Keratinocyte (primary cell): ENCODE measurements at regions not wholly inside any gene's neighbourhood (a gene's known extent, or its start where the extent isn't known, plus 50 kb on each side); places are given as distances from the start of the nearest gene placed in this dataset.

ENCODE experiments used
- DNase-seq: peaks from one replicate; pipeline ENCODE4 v3.0.0-alpha.2; 2011; ENCODE audit warnings: low read depth, missing footprints, low spot score
- FAIRE-seq: peaks from 2 replicates; lab custom pipeline; 2011; peaks lifted over from hg19 to GRCh38; lab: Jason Lieb, UNC
- H2AFZ ChIP-seq: 2 replicates; pipeline ENCODE4 v1.6.0; 2012; ENCODE audit warnings: low read length, control low read depth, inconsistent platforms; ENCODE audit not compliant: control insufficient read depth
- H3K27ac ChIP-seq: 2 replicates; pipeline ENCODE4 v1.5.1; 2011; ENCODE audit warnings: low read length; ENCODE audit not compliant: control insufficient read depth, insufficient read depth
- H3K27me3 ChIP-seq: 3 replicates; pipeline ENCODE4 v1.6.0; 2011; ENCODE audit warnings: low read length; ENCODE audit not compliant: control insufficient read depth, insufficient read depth; ENCODE audit errors: extremely low read depth
- H3K36me3 ChIP-seq, 2 experiments: 2 replicates in 1 of 2; 3 replicates in 1 of 2; pipeline ENCODE4 v1.5.1; 2011; ENCODE audit warnings: low read length in 2 of 2, mild to moderate bottlenecking in 1 of 2; ENCODE audit not compliant: control insufficient read depth in 2 of 2, insufficient read depth in 2 of 2; ENCODE audit errors: extremely low read depth in 1 of 2
- H3K4me1 ChIP-seq: 3 replicates; pipeline ENCODE4 v1.5.1; 2011; ENCODE audit warnings: low read length; ENCODE audit not compliant: control insufficient read depth, insufficient read depth; ENCODE audit errors: extremely low read depth
- H3K4me2 ChIP-seq: 3 replicates; pipeline ENCODE4 v1.6.0; 2011; ENCODE audit warnings: low read depth, low read length; ENCODE audit not compliant: control insufficient read depth, insufficient read depth; ENCODE audit errors: extremely low read depth
- H3K4me3 ChIP-seq, 3 experiments: fragments of 200-600 bp in 1 of 3; sonication (generic) in 1 of 3; 2 replicates in 2 of 3; 3 replicates in 1 of 3; pipeline ENCODE4 v1.5.1; 2011 to 2016; ENCODE audit warnings: low read length in 3 of 3, mild to moderate bottlenecking in 3 of 3, control low read depth in 2 of 3, inconsistent platforms in 1 of 3, low read depth in 1 of 3, mixed read lengths in 1 of 3, mixed run types in 1 of 3, moderate library complexity in 1 of 3; ENCODE audit not compliant: control insufficient read depth in 2 of 3, insufficient read depth in 2 of 3; ENCODE audit errors: extremely low read depth in 1 of 3
- H3K79me2 ChIP-seq: 2 replicates; pipeline ENCODE4 v1.6.0; 2012; ENCODE audit warnings: low read length; ENCODE audit not compliant: control insufficient read depth, insufficient read depth
- H3K9ac ChIP-seq: 3 replicates; pipeline ENCODE4 v1.6.0; 2011; ENCODE audit warnings: low read length; ENCODE audit not compliant: control insufficient read depth, insufficient read depth; ENCODE audit errors: extremely low read depth
- H3K9me1 ChIP-seq: 3 replicates; pipeline ENCODE4 v1.6.0; 2011; ENCODE audit warnings: low read length; ENCODE audit not compliant: control insufficient read depth, insufficient read depth; ENCODE audit errors: extremely low read depth
- H3K9me3 ChIP-seq: 2 replicates; pipeline ENCODE4 v1.5.1; 2012; ENCODE audit warnings: low read depth, low read length; ENCODE audit not compliant: control insufficient read depth
- H4K20me1 ChIP-seq: 3 replicates; pipeline ENCODE4 v1.6.0; 2011; ENCODE audit warnings: low read length; ENCODE audit not compliant: control insufficient read depth, insufficient read depth; ENCODE audit errors: extremely low read depth
- EZH2 ChIP-seq: IDR thresholded peaks from one replicate; pipeline ENCODE4 v1.6.1; 2012; ENCODE audit warnings: inconsistent platforms, mild to moderate bottlenecking, low read length, moderate library complexity
- dilution Hi-C: fragments of 300-500 bp; cut with MboI; formaldehyde crosslinking; loops from one replicate; pipeline ENCODE4 v1.7.0; 2020; ENCODE audit warnings: low sequenced_read_pairs; ENCODE audit not compliant: extremely low pct_ligation_motif_present
- TF ChIP-seq, protein P1 (sequence below), 3 experiments: IDR thresholded peaks in 1 of 3; conservative IDR thresholded peaks in 1 of 3; optimal IDR thresholded peaks in 1 of 3; 2 replicates in 2 of 3; 3 replicates in 1 of 3; pipeline versions ENCODE3 to v1.5.1; 2011; ENCODE audit warnings: low read length in 3 of 3, mild to moderate bottlenecking in 3 of 3, moderate library complexity in 2 of 3, control low read depth in 1 of 3, inconsistent platforms in 1 of 3; ENCODE audit not compliant: insufficient read depth in 2 of 3; ENCODE audit errors: extremely low read depth in 1 of 3

DNA sequence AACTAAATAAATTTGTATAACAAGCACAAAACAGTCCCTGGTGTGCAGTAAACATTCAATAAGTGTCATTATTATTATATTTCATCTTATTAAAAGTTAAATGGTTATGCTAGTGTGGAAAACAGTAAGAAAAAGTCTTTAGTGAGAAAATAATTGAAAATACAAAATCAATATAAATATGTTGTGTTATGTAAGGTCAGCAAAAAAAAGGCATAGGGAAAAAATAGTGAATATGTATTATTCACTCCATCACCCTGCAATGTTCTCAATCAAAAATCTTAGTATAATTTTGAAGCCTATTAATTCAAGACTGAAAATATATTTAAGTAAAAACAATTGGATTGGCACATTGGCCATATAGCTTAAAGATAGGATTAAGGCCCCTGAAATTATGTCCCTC is 63.3 kb upstream of the KCNMB2 start:
- Histone ChIP-seq H4K20me1 (no peaks in the 10 kb centered on the region), H3K27me3 (no peaks in the 10 kb centered on the region), H3K4me3 (no peak overlapping the region), H3K4me2 (no peak overlapping the region), H3K79me2 (no peaks in the 10 kb centered on the region), H3K9me1 (no peaks in the 10 kb centered on the region), H3K36me3 (no peaks in the 10 kb centered on the region), H3K4me1 (no peaks in the 10 kb centered on the region), H3K9ac (no peak overlapping the region), H2AFZ (no peak overlapping the region), H3K9me3 (no peaks in the 10 kb centered on the region), H3K27ac (no peak overlapping the region)
- DNase-seq (no peak), FAIRE-seq (no peak)
- dilution Hi-C loops = no loop called here
- TF ChIP-seq, protein P1, sequence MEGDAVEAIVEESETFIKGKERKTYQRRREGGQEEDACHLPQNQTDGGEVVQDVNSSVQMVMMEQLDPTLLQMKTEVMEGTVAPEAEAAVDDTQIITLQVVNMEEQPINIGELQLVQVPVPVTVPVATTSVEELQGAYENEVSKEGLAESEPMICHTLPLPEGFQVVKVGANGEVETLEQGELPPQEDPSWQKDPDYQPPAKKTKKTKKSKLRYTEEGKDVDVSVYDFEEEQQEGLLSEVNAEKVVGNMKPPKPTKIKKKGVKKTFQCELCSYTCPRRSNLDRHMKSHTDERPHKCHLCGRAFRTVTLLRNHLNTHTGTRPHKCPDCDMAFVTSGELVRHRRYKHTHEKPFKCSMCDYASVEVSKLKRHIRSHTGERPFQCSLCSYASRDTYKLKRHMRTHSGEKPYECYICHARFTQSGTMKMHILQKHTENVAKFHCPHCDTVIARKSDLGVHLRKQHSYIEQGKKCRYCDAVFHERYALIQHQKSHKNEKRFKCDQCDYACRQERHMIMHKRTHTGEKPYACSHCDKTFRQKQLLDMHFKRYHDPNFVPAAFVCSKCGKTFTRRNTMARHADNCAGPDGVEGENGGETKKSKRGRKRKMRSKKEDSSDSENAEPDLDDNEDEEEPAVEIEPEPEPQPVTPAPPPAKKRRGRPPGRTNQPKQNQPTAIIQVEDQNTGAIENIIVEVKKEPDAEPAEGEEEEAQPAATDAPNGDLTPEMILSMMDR (optimal IDR thresholded peaks at IDR 0.05 in 1 of 3, IDR thresholded peaks at IDR 0.05 in 1 of 3, conservative IDR thresholded peaks at IDR 0.05 in 1 of 3; ENCODE audit: extremely low read depth in 1 of 3, insufficient read depth in 2 of 3, low read length in 3 of 3) = no peak
- no peak for TF ChIP-seq EZH2

DNA sequence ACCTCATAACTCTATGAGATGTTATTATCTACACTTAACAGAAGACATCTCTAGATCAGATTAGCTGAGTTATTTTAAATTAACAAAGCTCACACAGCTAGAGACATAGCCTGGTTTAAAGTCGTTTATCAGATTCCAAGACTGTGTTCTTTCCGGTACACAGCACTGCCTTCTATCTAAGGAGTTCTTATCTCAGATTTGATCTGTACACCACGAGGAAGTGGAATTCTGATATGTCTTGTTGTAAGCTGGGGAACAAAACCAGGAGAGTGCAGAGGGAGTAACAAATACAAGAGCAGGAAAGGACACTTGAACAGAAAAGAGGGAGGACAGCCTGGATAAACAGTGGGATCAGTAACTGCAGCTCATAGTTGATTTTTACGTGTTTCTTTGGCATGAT is 61.7 kb upstream of the KCNMB2 start:
- Histone ChIP-seq H3K79me2 (no peaks in the 10 kb centered on the region), H3K9ac (no peak overlapping the region), H4K20me1 (no peaks in the 10 kb centered on the region), H3K4me2 (no peak overlapping the region), H3K27ac (no peak overlapping the region), H2AFZ (no peak overlapping the region), H3K4me1 (no peaks in the 10 kb centered on the region), H3K4me3 (no peak overlapping the region), H3K9me1 (no peaks in the 10 kb centered on the region), H3K36me3 (no peaks in the 10 kb centered on the region), H3K27me3 (no peaks in the 10 kb centered on the region), H3K9me3 (no peaks in the 10 kb centered on the region)
- no peak for TF ChIP-seq EZH2
- TF ChIP-seq, protein P1 (optimal IDR thresholded peaks at IDR 0.05 in 1 of 3, IDR thresholded peaks at IDR 0.05 in 1 of 3, conservative IDR thresholded peaks at IDR 0.05 in 1 of 3; ENCODE audit: extremely low read depth in 1 of 3, insufficient read depth in 2 of 3, low read length in 3 of 3) = no peak
- DNase-seq (no peak), FAIRE-seq (no peak)
- dilution Hi-C loops = no loop called here
